ENCODE measurements at regions not wholly inside any gene's neighbourhood (a gene's known extent, or its start where the extent isn't known, plus 50 kb on each side); places are given as distances from the start of the nearest gene placed in this dataset.
"Not testable (repeated sequence)": the region's sequence is repeated elsewhere in the genome, so short reads cannot be mapped to it uniquely, and the experiment has no call there.

DNA sequence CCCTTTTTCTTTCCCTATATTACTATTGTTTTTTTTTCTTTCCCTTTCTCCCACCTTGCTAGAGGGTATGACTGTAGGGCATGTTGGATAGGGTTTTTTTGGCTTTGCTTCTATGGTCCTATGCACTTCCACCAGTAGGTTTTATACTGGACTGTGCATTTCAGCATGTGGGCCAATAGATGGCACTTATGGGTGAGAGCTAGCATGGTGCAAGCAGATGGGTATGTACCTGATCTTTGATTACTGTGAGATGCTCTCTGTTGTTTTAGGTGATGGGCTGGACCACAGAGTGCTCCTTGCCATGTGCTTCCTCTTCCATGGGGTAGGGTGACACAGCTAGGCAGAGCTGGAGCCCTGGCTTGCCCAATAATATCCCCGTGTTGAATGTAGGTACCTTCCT is 128.5 kb upstream of the CHD6 start:
- in situ Hi-C loops (cut with HindIII; ENCODE audit: low sequenced_read_pairs), result no loop called here
- no peak for TF ChIP-seq CTCF (IDR thresholded peaks at IDR 0.05; ENCODE audit: low read depth, low read length)
- H3K4me3 ChIP-seq (ENCODE audit: low read depth, low read length), result no peak overlapping the region
- DNase-seq (ENCODE audit: low read depth, low spot score), result no peak

- in situ Hi-C loops (cut with HindIII; ENCODE audit: low sequenced_read_pairs), result no loop called here
- H3K4me3 ChIP-seq (ENCODE audit: low read depth, low read length), result no peak overlapping the region
- peak; percentile 90 for TF ChIP-seq CTCF (IDR thresholded peaks at IDR 0.05; ENCODE audit: low read depth, low read length)
- DNase-seq (ENCODE audit: low read depth, low spot score), result peak; percentile 44
These were observed 120.5 kb upstream of the CHD6 start for GRCh38 chr20:41738604-41739206.

DNA sequence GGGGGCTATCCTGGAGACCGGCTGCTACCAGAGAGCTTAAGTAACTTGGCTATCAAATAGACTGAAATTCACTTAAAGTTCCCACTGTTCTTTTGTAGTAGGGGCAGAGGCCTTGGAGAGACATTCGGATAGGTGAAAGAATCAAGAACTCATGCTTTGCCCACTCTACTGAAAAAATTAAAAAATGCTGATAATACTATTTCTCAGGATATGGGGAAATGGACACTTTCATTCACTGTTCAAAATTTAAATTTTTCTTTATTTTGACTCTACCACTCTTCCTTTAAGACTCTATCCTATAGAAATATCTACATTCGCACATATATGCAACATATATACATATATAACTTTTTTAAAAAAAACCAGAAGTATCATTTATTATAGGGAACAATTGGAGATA is 117.8 kb upstream of the CHD6 start:
- DNase-seq (ENCODE audit: low read depth, low spot score), result no peak
- in situ Hi-C loops (cut with HindIII; ENCODE audit: low sequenced_read_pairs), result no loop called here
- no peak overlapping the region for H3K4me3 ChIP-seq (ENCODE audit: low read depth, low read length)
- TF ChIP-seq CTCF (IDR thresholded peaks at IDR 0.05; ENCODE audit: low read depth, low read length), result no peak

DNA sequence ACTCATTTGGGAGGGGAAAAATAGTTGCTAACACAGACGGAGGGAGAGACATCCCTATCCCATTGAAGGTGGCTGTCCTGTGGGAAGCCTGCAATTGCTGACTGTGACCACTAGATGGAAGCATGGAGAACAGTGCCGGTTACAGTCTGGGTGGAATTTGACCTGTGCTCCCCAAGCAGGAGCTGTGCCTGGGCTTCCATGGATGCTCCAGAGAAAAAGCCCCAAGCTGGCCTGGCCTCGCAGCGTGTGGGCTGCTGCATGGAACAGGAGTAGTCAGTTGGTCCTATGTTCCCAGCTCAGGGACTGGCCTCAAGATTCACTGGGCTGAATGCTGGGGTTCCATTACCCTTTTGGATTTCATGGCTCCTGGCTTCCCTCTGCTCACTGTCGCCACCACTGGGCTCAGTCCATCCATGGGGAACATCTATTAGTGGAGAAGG is 116.3 kb upstream of the CHD6 start:
- in situ Hi-C loops (cut with HindIII; ENCODE audit: low sequenced_read_pairs), result no loop called here
- DNase-seq (ENCODE audit: low read depth, low spot score), result peak; percentile 12
- H3K4me3 ChIP-seq (ENCODE audit: low read depth, low read length), result no peak overlapping the region
- TF ChIP-seq CTCF (IDR thresholded peaks at IDR 0.05; ENCODE audit: low read depth, low read length), result peak; percentile 96

DNA sequence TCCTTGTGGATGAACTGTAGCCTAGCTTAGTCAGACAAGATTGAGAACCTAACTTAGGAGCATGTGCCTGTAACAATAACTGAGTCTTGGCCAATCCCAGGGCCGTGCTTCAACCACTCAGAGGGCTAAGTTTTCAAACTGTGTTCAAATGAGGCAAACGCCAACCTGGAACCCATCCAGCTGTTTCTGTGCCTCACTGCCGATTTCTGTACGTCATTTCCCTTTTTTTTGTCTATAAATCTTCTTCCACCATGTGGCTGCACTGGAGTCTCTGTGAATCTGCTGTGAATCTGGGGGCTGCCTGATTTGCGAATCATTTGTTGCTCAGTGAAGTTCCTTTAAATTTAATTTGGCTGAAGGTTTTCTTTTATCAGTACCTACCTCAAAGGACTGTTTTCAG is 115.0 kb upstream of the CHD6 start:
- in situ Hi-C loops (cut with HindIII; ENCODE audit: low sequenced_read_pairs), result no loop called here
- DNase-seq (ENCODE audit: low read depth, low spot score), result no peak
- no peak for TF ChIP-seq CTCF (IDR thresholded peaks at IDR 0.05; ENCODE audit: low read depth, low read length)
- no peak overlapping the region for H3K4me3 ChIP-seq (ENCODE audit: low read depth, low read length)

DNA sequence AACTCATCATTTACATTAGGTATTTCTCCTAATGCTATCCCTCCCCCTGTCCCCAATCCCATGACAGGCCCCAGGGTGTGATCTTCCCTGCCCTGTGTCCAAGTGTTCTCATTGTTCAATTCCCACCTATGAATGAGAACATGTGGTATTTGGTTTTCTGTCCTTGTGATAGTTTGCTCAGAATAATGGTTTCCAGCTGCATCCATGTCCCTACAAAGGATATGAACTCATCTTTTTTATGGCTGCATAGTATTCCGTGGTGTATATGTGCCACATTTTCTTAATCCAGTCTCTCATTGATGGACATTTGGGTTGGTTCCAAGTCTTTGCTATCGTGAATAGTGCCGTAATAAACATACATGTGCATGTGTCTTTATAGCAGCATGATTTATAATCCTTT is 113.0 kb upstream of the CHD6 start:
- H3K4me3 ChIP-seq (ENCODE audit: low read depth, low read length); in situ Hi-C loops (cut with HindIII; ENCODE audit: low sequenced_read_pairs); DNase-seq (ENCODE audit: low read depth, low spot score): not testable (repeated sequence)

DNA sequence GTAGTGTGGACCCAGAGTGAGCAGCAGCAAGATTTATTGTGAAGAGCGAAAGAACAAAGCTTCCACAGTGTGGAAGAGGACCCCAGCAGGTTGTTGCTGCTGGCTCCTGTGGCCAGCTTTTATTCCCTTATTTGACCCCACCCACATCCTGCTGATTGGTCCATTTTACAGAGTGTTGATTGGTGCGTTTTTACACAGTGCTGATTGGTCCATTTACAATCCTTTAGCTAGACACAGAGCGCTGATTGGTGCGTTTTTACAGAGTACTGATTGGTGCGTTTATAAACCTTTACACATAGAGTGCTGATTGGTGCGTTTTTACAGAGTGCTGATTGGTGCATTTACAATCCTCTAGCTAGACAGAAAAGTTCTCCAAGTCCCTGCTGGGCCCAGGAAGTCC is 109.5 kb upstream of the CHD6 start:
- DNase-seq (ENCODE audit: low read depth, low spot score); in situ Hi-C loops (cut with HindIII; ENCODE audit: low sequenced_read_pairs); H3K4me3 ChIP-seq (ENCODE audit: low read depth, low read length): not testable (repeated sequence)

- no peak overlapping the region for H3K4me3 ChIP-seq (ENCODE audit: low read depth, low read length)
- in situ Hi-C loops (cut with HindIII; ENCODE audit: low sequenced_read_pairs), result no loop called here
- DNase-seq (ENCODE audit: low read depth, low spot score), result no peak
- TF ChIP-seq CTCF (IDR thresholded peaks at IDR 0.05; ENCODE audit: low read depth, low read length), result no peak
These were observed 108.5 kb upstream of the CHD6 start for GRCh38 chr20:41726727-41727126.
